ENCODE measurements at regions not wholly inside any gene's neighbourhood (a gene's known extent, or its start where the extent isn't known, plus 50 kb on each side); places are given as distances from the start of the nearest gene placed in this dataset.

DNA sequence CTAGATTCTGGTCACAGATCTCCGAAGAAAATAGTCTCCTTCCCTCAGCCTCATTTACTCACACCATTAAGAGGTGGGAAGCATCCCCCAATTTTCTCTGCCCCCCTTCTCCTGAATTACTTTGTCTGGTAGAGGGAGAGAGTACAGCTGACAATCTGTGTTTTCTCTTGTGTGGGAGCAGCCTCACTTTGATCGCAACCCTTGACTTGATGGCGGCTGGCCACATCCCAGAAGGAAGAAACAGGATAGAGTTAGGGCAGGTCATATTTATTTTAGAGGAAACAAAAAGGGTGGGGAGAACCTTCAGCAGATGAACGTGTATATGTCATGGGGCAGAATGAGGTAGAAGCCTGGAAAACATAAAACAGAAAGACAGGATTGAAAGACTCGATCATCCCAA, 82.4 kb upstream of the FAM171A1 start:
- TF ChIP-seq CREM (CRISPR knock-in tag; IDR thresholded peaks at IDR 0.05): no peak
- no peak for TF ChIP-seq CTCF (IDR thresholded peaks at IDR 0.05)
- TF ChIP-seq, protein P1, sequence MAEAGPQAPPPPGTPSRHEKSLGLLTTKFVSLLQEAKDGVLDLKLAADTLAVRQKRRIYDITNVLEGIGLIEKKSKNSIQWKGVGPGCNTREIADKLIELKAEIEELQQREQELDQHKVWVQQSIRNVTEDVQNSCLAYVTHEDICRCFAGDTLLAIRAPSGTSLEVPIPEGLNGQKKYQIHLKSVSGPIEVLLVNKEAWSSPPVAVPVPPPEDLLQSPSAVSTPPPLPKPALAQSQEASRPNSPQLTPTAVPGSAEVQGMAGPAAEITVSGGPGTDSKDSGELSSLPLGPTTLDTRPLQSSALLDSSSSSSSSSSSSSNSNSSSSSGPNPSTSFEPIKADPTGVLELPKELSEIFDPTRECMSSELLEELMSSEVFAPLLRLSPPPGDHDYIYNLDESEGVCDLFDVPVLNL (CRISPR knock-in tag; IDR thresholded peaks at IDR 0.05; ENCODE audit: borderline replicate concordance, low read depth): no peak
- TF ChIP-seq, protein P2, sequence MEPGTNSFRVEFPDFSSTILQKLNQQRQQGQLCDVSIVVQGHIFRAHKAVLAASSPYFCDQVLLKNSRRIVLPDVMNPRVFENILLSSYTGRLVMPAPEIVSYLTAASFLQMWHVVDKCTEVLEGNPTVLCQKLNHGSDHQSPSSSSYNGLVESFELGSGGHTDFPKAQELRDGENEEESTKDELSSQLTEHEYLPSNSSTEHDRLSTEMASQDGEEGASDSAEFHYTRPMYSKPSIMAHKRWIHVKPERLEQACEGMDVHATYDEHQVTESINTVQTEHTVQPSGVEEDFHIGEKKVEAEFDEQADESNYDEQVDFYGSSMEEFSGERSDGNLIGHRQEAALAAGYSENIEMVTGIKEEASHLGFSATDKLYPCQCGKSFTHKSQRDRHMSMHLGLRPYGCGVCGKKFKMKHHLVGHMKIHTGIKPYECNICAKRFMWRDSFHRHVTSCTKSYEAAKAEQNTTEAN (CRISPR knock-in tag; IDR thresholded peaks at IDR 0.05): no peak
- TF ChIP-seq, protein P3, sequence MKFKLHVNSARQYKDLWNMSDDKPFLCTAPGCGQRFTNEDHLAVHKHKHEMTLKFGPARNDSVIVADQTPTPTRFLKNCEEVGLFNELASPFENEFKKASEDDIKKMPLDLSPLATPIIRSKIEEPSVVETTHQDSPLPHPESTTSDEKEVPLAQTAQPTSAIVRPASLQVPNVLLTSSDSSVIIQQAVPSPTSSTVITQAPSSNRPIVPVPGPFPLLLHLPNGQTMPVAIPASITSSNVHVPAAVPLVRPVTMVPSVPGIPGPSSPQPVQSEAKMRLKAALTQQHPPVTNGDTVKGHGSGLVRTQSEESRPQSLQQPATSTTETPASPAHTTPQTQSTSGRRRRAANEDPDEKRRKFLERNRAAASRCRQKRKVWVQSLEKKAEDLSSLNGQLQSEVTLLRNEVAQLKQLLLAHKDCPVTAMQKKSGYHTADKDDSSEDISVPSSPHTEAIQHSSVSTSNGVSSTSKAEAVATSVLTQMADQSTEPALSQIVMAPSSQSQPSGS (CRISPR knock-in tag; IDR thresholded peaks at IDR 0.05; ENCODE audit: borderline replicate concordance, low read depth): no peak
- TF ChIP-seq, protein P4, sequence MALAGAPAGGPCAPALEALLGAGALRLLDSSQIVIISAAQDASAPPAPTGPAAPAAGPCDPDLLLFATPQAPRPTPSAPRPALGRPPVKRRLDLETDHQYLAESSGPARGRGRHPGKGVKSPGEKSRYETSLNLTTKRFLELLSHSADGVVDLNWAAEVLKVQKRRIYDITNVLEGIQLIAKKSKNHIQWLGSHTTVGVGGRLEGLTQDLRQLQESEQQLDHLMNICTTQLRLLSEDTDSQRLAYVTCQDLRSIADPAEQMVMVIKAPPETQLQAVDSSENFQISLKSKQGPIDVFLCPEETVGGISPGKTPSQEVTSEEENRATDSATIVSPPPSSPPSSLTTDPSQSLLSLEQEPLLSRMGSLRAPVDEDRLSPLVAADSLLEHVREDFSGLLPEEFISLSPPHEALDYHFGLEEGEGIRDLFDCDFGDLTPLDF (CRISPR knock-in tag; IDR thresholded peaks at IDR 0.05): no peak
- TF ChIP-seq AFF4 (CRISPR knock-in tag; IDR thresholded peaks at IDR 0.05; ENCODE audit: borderline replicate concordance): no peak
- no peak for TF ChIP-seq ETV6 (CRISPR knock-in tag; IDR thresholded peaks at IDR 0.05)
- TF ChIP-seq GABPB1 (CRISPR knock-in tag; IDR thresholded peaks at IDR 0.05): no peak
